NCI-H748 treated with DMSO at 0.1 percent for 48 hours (cell line): ENCODE measurements at regions not wholly inside any gene's neighbourhood (a gene's known extent, or its start where the extent isn't known, plus 50 kb on each side); places are given as distances from the start of the nearest gene placed in this dataset.

Source experiments
- DNase-seq: peaks from one replicate; lab custom pipeline; 2025; lab: John Stamatoyannopoulos, UW

GRCh38 chr10:88082806-88083596 lies 219.6 kb downstream of the PTEN start:
- no peak for DNase-seq

GRCh38 chr10:88083597-88083989 lies 220.2 kb downstream of the PTEN start:
- DNase-seq: no peak

GRCh38 chr10:88086187-88086960 lies 222.9 kb downstream of the PTEN start:
- no peak for DNase-seq

GRCh38 chr10:88088441-88089340 lies 225.3 kb downstream of the PTEN start:
- DNase-seq: no peak

GRCh38 chr10:88089498-88089897 lies 226.1 kb downstream of the PTEN start:
- no peak for DNase-seq

GRCh38 chr10:88090568-88091214 lies 227.3 kb downstream of the PTEN start:
- no peak for DNase-seq

- no peak for DNase-seq
These were observed 228.2 kb downstream of the PTEN start for GRCh38 chr10:88091490-88092061.

- no peak for DNase-seq
These were observed 228.8 kb downstream of the PTEN start for GRCh38 chr10:88092265-88092664.

- no peak for DNase-seq
These were observed 229.5 kb downstream of the PTEN start for GRCh38 chr10:88092973-88093372.

GRCh38 chr10:88094795-88095194 lies 231.4 kb downstream of the PTEN start:
- no peak for DNase-seq

- no peak for DNase-seq
These were observed 231.8 kb downstream of the PTEN start for GRCh38 chr10:88095223-88095721.

- no peak for DNase-seq
These were observed 232.5 kb downstream of the PTEN start for GRCh38 chr10:88095778-88096431.

- DNase-seq: no peak
These were observed 233.7 kb downstream of the PTEN start for GRCh38 chr10:88097092-88097516.

- no peak for DNase-seq
These were observed 234.1 kb downstream of the PTEN start for GRCh38 chr10:88097536-88097935.

- no peak for DNase-seq
These were observed 236.9 kb downstream of the PTEN start for GRCh38 chr10:88100281-88100680.

- DNase-seq: no peak
These were observed 238.2 kb downstream of the PTEN start for GRCh38 chr10:88101666-88102065.

- no peak for DNase-seq
These were observed 240.2 kb downstream of the PTEN start for GRCh38 chr10:88103576-88103975.

- no peak for DNase-seq
These were observed 240.8 kb downstream of the PTEN start for GRCh38 chr10:88104223-88104622.

- DNase-seq: no peak
These were observed 242.9 kb downstream of the PTEN start for GRCh38 chr10:88106366-88106765.

- no peak for DNase-seq
These were observed 244.1 kb downstream of the PTEN start for GRCh38 chr10:88107296-88108097.
